ENCODE measurements at regions not wholly inside any gene's neighbourhood (a gene's known extent, or its start where the extent isn't known, plus 50 kb on each side); places are given as distances from the start of the nearest gene placed in this dataset.

DNA sequence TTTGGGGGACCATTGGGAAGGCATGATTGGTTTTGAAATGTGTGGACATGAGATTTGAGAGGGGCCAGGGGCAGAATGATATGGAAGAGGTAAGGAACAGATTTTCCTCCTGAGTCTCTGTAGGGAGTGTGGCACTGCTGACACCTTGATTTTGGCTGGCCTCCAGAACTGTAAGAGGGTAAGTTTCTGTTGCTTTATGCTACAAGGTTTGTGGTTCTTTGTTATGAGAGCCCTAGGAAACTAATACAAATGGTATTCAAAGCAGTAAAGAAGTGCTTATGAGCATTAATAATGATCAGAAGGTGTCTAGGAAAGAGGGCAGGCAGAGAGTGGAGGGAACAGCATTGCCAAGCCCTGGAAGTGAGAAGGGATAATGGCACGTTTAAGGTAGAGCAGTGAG lies 574.3 kb upstream of the NXPH2 start:
- no peak for DNase-seq
- Histone ChIP-seq H3K27ac (no peak overlapping the region), H3K9me3 (replicated peaks) (no peaks in the 10 kb centered on the region), H3K27me3 (no peaks in the 10 kb centered on the region), H3K36me3 (no peaks in the 10 kb centered on the region), H3K4me1 (no peaks in the 10 kb centered on the region), H3K4me3 (no peak overlapping the region)

DNA sequence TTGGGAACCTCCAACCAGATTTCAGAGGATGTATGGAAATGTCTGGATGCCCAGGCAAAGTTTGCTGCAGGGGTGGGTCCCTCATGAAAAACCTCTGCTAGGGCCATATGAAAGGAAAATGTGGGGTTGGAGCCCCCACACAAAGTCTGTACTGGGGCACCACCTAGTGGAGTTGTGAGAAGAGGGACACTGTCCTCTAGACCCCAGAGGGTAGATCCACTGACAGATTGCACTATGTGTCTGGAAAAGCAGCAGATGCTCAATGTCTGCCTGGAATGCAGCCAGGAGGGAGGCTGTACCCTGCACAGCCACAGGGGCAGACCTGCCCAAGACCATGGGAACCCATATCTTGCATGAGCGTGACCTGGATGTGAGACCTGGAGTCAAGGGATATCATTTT lies 573.7 kb upstream of the NXPH2 start:
- H3K4me1 ChIP-seq: no peaks in the 10 kb centered on the region
- no peaks in the 10 kb centered on the region for H3K9me3 ChIP-seq (replicated peaks)
- H3K27me3 ChIP-seq: no peaks in the 10 kb centered on the region
- H3K27ac ChIP-seq: no peak overlapping the region
- H3K4me3 ChIP-seq: no peak overlapping the region
- H3K36me3 ChIP-seq: no peaks in the 10 kb centered on the region
- DNase-seq: peak; percentile 4 to 34

DNA sequence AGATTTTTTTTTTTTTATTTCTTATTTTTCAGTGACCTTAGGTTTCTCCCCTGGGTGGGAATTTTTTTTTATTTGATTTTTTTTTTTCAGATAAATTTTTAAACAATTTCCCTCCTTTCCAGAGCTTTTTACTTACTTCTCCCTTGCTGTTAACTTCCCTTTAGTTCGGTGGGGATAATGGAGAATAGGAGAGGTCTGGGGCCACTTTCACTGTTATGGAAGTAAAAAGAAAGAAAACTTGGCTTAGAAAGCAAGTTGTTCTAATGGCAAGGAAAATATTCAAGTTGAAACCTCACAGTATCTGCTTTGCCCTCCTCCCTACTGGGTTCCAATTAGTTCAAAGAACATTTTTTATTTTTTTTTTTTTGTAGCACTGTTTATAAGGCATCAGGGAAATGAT lies 537.1 kb upstream of the NXPH2 start:
- Histone ChIP-seq H3K27me3 (no peaks in the 10 kb centered on the region), H3K27ac (no peak overlapping the region), H3K9me3 (replicated peaks) (no peaks in the 10 kb centered on the region), H3K4me1 (no peaks in the 10 kb centered on the region), H3K4me3 (no peak overlapping the region), H3K36me3 (no peaks in the 10 kb centered on the region)
- DNase-seq: no peak

DNA sequence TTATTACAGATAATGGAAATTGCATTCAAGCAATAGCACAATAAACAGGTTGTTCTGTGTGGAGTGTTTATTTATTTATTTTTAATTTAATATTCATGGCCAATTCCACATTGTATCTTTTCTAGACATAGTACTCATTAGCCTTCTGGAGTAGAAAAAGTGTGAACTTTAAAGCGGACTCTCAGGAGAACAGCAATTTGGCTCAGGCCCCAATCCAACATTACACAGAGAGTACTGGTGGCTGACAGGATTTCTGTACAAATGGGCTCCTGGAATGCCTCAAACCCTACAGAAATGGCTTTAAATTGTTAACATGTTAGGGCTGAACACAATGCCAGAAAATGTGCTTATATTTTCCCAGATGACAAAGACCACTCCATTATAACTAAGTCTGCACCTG lies 533.9 kb upstream of the NXPH2 start:
- no peaks in the 10 kb centered on the region for H3K36me3 ChIP-seq
- H3K4me1 ChIP-seq: no peaks in the 10 kb centered on the region
- H3K9me3 ChIP-seq (replicated peaks): no peaks in the 10 kb centered on the region
- no peaks in the 10 kb centered on the region for H3K27me3 ChIP-seq
- H3K27ac ChIP-seq: no peak overlapping the region
- DNase-seq: no peak
- H3K4me3 ChIP-seq: no peak overlapping the region

DNA sequence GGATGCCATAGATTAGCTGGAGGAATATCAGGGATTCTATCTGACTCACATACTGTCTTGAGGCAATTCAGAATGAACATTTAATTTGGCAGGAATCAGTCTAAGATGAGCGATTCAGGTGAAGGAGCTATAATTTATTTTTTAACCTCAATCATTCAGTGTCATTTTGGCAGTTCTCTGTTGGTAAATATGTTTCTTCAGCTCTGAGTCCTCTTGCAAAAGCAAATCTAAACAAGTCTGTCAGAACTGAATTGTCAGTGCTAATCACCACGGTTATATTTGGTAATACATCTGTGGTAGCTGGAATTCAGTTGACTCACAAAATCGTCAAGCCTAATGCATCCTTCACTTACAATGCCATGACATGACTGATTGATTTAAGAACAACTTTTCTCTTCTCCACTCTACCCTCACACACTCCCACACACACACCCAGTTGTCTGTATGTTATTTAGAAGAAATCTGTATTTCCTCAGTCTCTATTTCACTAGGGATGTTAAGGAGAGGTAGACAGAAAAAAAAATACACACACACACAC lies 516.6 kb upstream of the NXPH2 start:
- Histone ChIP-seq H3K27me3 (no peaks in the 10 kb centered on the region), H3K36me3 (no peaks in the 10 kb centered on the region), H3K27ac (no peak overlapping the region), H3K4me3 (no peak overlapping the region), H3K9me3 (replicated peaks) (no peaks in the 10 kb centered on the region), H3K4me1 (no peaks in the 10 kb centered on the region)
- DNase-seq: no peak

DNA sequence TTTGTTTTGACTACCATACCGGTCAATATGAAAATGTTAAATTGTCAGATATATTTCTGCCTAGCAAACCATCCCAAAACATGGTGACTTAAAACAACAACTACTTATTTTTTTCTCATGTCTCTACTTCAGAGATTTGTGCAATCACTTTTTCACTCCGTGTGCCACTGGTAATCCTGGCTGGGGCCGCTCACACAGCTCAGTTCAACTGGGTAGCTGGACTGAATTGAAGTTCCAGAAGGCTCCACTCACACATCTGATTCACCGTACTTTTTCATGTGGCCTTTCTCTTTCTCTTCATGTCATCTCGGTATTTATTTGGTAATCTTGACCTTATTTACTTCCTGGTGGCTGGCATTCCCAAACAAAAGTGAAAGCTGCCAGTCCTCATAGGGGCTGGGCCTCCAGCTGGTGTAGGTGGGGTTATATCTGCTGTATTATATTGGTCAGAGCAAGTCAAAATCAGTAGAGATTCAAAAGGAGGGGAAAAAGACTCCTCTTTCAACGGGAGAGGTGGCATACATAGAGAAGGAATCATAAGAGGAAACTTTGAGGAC lies 513.9 kb upstream of the NXPH2 start:
- Histone ChIP-seq H3K9me3 (replicated peaks) (no peaks in the 10 kb centered on the region), H3K4me3 (no peak overlapping the region), H3K27me3 (no peaks in the 10 kb centered on the region), H3K27ac (no peak overlapping the region), H3K4me1 (no peaks in the 10 kb centered on the region), H3K36me3 (no peaks in the 10 kb centered on the region)
- no peak for DNase-seq

DNA sequence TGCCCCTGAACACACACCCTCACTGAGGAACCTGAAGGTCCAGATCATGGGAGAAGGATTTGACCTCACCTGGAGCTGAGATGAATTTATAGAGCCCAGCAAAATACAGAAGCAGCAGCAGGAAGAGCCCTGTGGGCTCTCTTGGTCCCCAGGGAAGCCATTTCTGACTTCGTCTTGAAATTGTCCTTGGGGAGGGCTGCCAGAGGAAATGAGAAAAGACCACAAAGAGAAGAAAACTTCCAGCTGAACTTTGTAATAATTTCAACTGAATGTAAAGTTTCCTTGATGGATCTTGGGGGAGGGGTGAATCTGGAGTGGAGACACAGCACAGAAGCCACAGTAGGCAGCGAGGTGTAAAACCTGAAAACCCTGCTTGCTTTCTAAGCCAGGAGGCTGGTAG lies 500.9 kb upstream of the NXPH2 start:
- DNase-seq: no peak
- Histone ChIP-seq H3K9me3 (replicated peaks) (no peaks in the 10 kb centered on the region), H3K4me1 (no peaks in the 10 kb centered on the region), H3K36me3 (no peaks in the 10 kb centered on the region), H3K27me3 (no peaks in the 10 kb centered on the region), H3K4me3 (no peak overlapping the region), H3K27ac (no peak overlapping the region)

DNA sequence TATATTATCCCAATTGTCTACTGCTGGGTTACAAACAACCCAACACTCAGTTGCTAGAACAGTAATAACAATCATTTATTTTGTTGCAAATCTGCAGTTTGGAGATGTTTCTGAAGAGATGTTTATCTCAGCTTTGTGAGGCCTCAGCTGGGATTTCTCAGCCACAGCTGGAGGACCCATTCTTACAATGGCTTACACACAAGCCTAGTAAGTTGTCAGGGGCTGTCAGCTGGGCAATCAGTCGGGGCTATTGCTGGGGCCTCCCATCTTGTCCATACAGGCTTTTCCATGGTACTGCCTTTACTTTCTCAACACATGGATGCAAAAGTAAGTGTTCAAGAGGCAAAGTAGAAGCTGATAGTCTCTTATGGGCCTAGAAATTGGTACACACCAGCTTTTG lies 491.7 kb upstream of the NXPH2 start:
- Histone ChIP-seq H3K27ac (no peak overlapping the region), H3K9me3 (replicated peaks) (no peaks in the 10 kb centered on the region), H3K27me3 (peaks cover 3% of the 10 kb centered on the region; the same call in 1 of the 2 replicates), H3K36me3 (no peaks in the 10 kb centered on the region), H3K4me1 (no peaks in the 10 kb centered on the region), H3K4me3 (no peak overlapping the region)
- no peak for DNase-seq

DNA sequence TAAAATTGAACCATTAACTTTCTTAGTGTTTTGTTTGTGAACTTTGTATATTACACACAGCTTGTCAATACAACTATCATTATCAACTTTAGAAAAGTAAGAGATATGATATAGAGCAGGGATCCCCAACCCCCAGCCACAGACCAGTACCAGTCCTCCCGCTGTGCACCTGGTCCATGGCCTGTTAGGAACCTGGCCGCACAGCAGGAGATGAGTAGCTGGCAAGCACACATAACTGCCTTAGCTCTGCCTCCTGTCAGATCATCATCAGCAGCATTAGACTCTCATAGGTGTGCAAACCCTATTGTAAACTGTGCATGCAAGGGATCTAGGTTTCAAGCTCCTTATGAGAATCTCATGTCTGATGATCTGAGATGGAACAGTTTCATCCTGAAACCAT lies 491.0 kb upstream of the NXPH2 start:
- DNase-seq: no peak
- Histone ChIP-seq H3K36me3 (no peaks in the 10 kb centered on the region), H3K27me3 (peaks cover 3% of the 10 kb centered on the region; the same call in 1 of the 2 replicates), H3K4me3 (no peak overlapping the region), H3K9me3 (replicated peaks) (no peaks in the 10 kb centered on the region), H3K4me1 (no peaks in the 10 kb centered on the region), H3K27ac (no peak overlapping the region)

DNA sequence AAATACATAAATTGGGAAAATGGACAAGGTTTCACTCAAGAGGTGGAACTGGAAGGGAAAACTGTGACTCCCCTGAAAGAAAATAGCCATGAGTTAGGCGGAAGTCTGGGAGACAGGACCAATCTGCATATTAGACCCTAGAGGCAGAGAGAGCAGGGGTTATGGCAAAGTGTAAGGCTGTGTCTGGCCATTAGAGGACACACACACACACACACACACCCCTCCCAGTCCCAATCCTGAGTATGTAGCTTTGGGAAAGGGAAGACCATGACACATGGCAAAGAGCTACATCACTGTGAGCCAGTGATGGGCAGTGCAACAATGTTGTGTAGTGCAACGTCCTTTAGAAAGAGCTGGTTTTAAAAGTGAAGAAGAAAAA lies 479.9 kb upstream of the NXPH2 start:
- Histone ChIP-seq H3K27me3 (no peaks in the 10 kb centered on the region), H3K27ac (no peak overlapping the region), H3K4me1 (no peaks in the 10 kb centered on the region), H3K36me3 (no peaks in the 10 kb centered on the region), H3K4me3 (no peak overlapping the region), H3K9me3 (replicated peaks) (no peaks in the 10 kb centered on the region)
- DNase-seq: no peak

DNA sequence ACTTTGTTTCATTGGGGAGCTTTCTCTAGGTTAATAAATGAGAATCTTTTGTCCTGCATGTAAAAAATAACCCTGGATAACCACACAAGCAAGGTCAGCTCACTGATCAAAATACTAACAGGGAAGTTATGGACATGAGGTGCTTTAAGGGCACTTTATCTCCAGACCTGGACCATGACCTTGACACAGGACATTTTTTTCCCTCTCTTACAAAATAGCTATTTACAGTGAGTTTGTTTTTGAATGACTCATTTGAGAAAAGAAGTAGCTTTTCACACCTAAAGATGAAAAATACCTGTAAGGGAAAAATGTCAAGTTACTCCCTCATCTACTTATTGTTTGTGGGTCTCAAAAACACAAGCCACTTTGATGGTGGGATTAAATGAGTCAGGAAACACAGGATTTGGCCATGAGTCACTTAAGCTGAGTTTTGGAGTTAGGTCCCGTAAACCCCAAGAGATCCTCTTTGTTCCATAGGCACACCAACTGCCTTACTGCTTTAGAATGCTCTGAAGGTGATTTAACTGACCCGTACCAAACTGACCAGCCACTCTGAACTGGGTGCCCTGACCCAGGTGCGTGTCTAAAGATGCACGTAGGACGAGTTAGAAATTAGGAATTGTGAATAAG lies 479.3 kb upstream of the NXPH2 start:
- H3K27me3 ChIP-seq: no peaks in the 10 kb centered on the region
- peak in 1 of 2 experiments; percentile 2 for DNase-seq
- H3K4me1 ChIP-seq: no peaks in the 10 kb centered on the region; the same call in 1 of the 2 replicates
- H3K36me3 ChIP-seq: no peaks in the 10 kb centered on the region
- no peak overlapping the region for H3K4me3 ChIP-seq
- no peaks in the 10 kb centered on the region for H3K9me3 ChIP-seq (replicated peaks)
- no peak overlapping the region for H3K27ac ChIP-seq

DNA sequence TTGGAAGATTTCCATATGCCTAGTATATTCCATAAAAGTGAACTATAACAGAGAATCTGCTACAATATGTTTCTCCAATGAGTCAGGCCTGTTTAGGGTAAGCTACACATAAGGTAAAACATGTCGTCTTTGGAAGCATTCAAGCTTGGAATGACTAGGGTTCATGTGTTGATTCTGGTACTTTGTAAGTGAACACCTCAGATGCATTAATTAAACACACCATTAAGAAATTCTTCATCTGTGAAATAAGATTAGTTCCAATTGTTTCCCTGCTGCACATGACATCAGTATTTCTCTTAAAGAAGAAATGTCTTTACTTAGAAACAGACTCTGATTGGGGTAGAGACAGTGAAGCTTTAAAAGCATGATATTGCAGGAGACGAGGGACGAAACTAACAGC lies 461.1 kb upstream of the NXPH2 start:
- H3K27ac ChIP-seq: no peak overlapping the region
- H3K36me3 ChIP-seq: no peaks in the 10 kb centered on the region
- no peaks in the 10 kb centered on the region for H3K27me3 ChIP-seq
- H3K4me3 ChIP-seq: no peak overlapping the region
- H3K9me3 ChIP-seq (replicated peaks): no peaks in the 10 kb centered on the region
- no peaks in the 10 kb centered on the region for H3K4me1 ChIP-seq
- DNase-seq: no peak

DNA sequence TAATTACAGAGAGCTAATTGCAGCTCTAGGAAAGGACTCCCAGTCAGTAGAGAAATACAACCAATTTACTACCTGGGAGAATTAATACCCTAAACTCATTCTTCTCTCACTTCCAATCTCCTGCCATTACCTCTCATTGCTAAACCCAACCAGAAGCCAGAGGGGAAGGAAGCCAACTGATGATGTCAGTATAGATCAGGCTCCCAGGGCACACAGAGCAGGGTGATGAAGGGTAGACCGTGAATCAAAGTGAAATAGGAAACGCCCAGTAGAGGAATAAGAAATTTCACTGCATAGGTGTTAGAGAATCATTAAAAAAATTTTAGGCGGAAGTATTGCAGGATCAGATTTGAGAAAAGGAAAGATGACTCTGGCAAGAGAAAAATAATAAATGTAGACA lies 456.8 kb upstream of the NXPH2 start:
- DNase-seq: no peak
- Histone ChIP-seq H3K4me1 (no peaks in the 10 kb centered on the region), H3K27me3 (no peaks in the 10 kb centered on the region), H3K4me3 (no peak overlapping the region), H3K36me3 (no peaks in the 10 kb centered on the region), H3K27ac (no peak overlapping the region), H3K9me3 (replicated peaks) (no peaks in the 10 kb centered on the region)

DNA sequence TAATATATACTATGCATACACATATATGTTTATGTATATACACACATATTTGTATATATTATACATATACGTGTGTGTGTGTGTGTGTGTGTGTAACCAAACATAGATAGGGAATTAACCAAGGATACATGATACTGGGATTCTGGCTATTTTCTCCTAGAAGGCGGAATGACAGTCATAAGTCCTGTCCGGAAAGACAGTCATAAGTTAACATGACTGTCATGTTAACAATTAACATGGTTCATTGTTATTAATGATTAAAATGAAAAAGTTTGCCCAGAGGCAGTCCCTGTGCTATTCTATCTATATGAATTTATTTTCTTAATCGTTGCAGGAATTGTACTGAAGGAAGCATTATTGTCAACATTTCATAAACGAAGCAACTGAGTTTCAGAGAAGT lies 450.7 kb upstream of the NXPH2 start:
- H3K9me3 ChIP-seq (replicated peaks): no peaks in the 10 kb centered on the region
- no peaks in the 10 kb centered on the region for H3K27me3 ChIP-seq
- H3K27ac ChIP-seq: no peak overlapping the region
- H3K4me3 ChIP-seq: no peak overlapping the region
- DNase-seq: no peak
- no peaks in the 10 kb centered on the region for H3K36me3 ChIP-seq
- H3K4me1 ChIP-seq: no peaks in the 10 kb centered on the region

DNA sequence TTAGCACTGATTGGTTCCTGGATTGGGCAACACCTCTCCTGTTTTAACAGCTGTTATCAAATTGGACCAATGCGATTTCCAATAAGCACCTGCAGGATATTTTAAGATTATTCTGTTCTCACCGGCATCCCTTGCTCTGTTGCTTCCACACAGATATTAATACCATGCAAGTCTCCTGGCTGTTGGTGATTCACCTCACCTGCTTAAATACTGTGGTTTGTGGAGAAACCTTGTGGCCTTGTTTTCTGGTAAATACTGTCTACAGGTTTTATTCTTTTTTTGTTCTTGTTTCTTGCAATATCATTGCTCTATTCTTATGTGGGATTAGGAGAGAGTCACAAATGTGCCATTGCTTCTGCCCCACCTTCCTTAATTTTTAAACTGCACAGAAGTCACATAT lies 448.1 kb upstream of the NXPH2 start:
- no peaks in the 10 kb centered on the region for H3K27me3 ChIP-seq
- no peaks in the 10 kb centered on the region for H3K9me3 ChIP-seq (replicated peaks)
- no peaks in the 10 kb centered on the region for H3K4me1 ChIP-seq
- H3K27ac ChIP-seq: no peak overlapping the region
- H3K36me3 ChIP-seq: no peaks in the 10 kb centered on the region
- no peak overlapping the region for H3K4me3 ChIP-seq
- no peak for DNase-seq

DNA sequence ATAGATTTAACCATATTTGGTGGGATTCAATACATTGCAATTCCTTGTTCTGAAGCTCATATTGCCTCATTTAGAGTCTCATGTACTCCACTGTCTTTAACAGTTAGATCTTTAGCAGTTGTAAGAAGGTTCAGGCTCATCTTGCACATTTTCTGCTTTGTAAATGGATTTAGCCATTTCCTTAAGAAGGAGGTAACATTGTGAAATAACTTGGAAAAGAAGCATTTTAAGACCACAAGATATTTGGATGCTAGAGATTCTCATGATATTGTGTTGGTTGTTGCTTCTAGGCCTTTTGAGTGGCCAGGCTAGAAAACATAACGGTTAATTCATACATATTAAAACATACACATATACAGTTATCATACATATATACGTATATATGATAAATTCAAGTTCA lies 445.8 kb upstream of the NXPH2 start:
- H3K4me1 ChIP-seq: no peaks in the 10 kb centered on the region
- H3K36me3 ChIP-seq: no peaks in the 10 kb centered on the region
- no peaks in the 10 kb centered on the region for H3K9me3 ChIP-seq (replicated peaks)
- no peak overlapping the region for H3K4me3 ChIP-seq
- no peak for DNase-seq
- no peak overlapping the region for H3K27ac ChIP-seq
- H3K27me3 ChIP-seq: no peaks in the 10 kb centered on the region

Measured in SJCRH30 (cell line).